A673 (cell line): ENCODE measurements at regions not wholly inside any gene's neighbourhood (a gene's known extent, or its start where the extent isn't known, plus 50 kb on each side); places are given as distances from the start of the nearest gene placed in this dataset.

ENCODE experiments used
- BruUV-seq: library from RNA; stranded (reverse); fragments of 400-500 nt; replicated peaks from 2 replicates; lab custom pipeline; 2021; lab: Mats Ljungman, UMichigan
- CTCF ChIA-PET: fragments of 300-600 bp; sonication (Branson Sonifier 250); formaldehyde crosslinking; loops from one replicate; lab custom pipeline; 2022; ENCODE audit warnings: antibody characterized with exemption; lab: Charles Lee
- POLR2A ChIA-PET: fragments of 300-600 bp; sonication (Branson Sonifier 250); formaldehyde crosslinking; loops from one replicate; lab custom pipeline; 2022; ENCODE audit warnings: antibody characterized with exemption; ENCODE audit not compliant: low non-redundant PET; lab: Charles Lee
- DNase-seq: peaks from one replicate; pipeline ENCODE4 v3.0.0-alpha.2; 2015; ENCODE audit warnings: low spot score
- H3K27ac ChIP-seq: fragments of 200-600 bp; sonication (generic); 2 replicates; pipeline ENCODE4 v1.5.1; 2016; ENCODE audit warnings: mixed run types, low read depth, mild to moderate bottlenecking, mixed read lengths, antibody characterized with exemption, low read length; ENCODE audit not compliant: poor library complexity, severe bottlenecking
- H3K27me3 ChIP-seq: fragments of 200-600 bp; sonication (generic); replicated peaks from 2 replicates; pipeline ENCODE4 v1.6.1; 2017; ENCODE audit warnings: mixed run types, low read depth, mild to moderate bottlenecking, mixed read lengths, antibody characterized with exemption, low read length; ENCODE audit not compliant: insufficient read depth, poor library complexity
- H3K36me3 ChIP-seq: fragments of 200-600 bp; sonication (generic); 2 replicates; pipeline ENCODE4 v1.6.1; 2016; ENCODE audit warnings: mixed run types, mild to moderate bottlenecking, mixed read lengths, antibody characterized with exemption, low read length; ENCODE audit not compliant: insufficient read depth, poor library complexity, severe bottlenecking
- H3K4me1 ChIP-seq: fragments of 200-600 bp; sonication (generic); 2 replicates; pipeline ENCODE4 v1.6.1; 2017; ENCODE audit warnings: mixed run types, mild to moderate bottlenecking, mixed read lengths, antibody characterized with exemption, low read length; ENCODE audit not compliant: insufficient read depth, poor library complexity, severe bottlenecking
- H3K4me3 ChIP-seq: fragments of 200-600 bp; sonication (generic); 2 replicates; pipeline ENCODE4 v1.5.1; 2016; ENCODE audit warnings: low read depth, mixed run types, mild to moderate bottlenecking, mixed read lengths, low read length; ENCODE audit not compliant: poor library complexity, severe bottlenecking
- H3K9me3 ChIP-seq: fragments of 200-600 bp; sonication (generic); 2 replicates; pipeline ENCODE4 v1.6.1; 2016; ENCODE audit warnings: mixed run types, low read depth, mild to moderate bottlenecking, mixed read lengths, antibody characterized with exemption, low read length; ENCODE audit not compliant: poor library complexity, severe bottlenecking
- CTCF ChIP-seq: fragments of 300-800, 200-600 bp; sonication (generic); conservative IDR thresholded peaks from 2 replicates; pipeline ENCODE4 v1.5.1; 2017; ENCODE audit warnings: low read depth, mild to moderate bottlenecking, antibody characterized with exemption, low read length, moderate library complexity, mixed read lengths
- EZH2 ChIP-seq: fragments of 200-600 bp; sonication (generic); IDR thresholded peaks from 2 replicates; pipeline ENCODE4 v1.6.1; 2017; ENCODE audit warnings: borderline replicate concordance, low read depth, mild to moderate bottlenecking, mixed read lengths, antibody characterized with exemption, low read length; ENCODE audit not compliant: poor library complexity, severe bottlenecking
- intact Hi-C: fragments of 100-400 bp; cut with micrococcal nuclease; formaldehyde crosslinking; loops from one replicate; pipeline ENCODE4 v1.10.0; 2022; ENCODE audit not compliant: unreplicated experiment

GRCh38 chr2:149782572-149782971 is 195.0 kb upstream of the MMADHC start:
- TF ChIP-seq EZH2 (no peak), CTCF (no peak)
- CTCF ChIA-PET = no interaction called here
- Histone ChIP-seq H3K36me3 (no peaks in the 10 kb centered on the region), H3K9me3 (no peaks in the 10 kb centered on the region), H3K4me1 (no peaks in the 10 kb centered on the region), H3K27me3 (no peaks in the 10 kb centered on the region), H3K27ac (no peak overlapping the region), H3K4me3 (no peak overlapping the region)
- no TSS peak for BruUV-seq
- intact Hi-C loops = no loop called here
- POLR2A ChIA-PET = no interaction called here
- no peak for DNase-seq

- no peaks in the 10 kb centered on the region for H3K36me3 ChIP-seq
- no peak for TF ChIP-seq CTCF
- TF ChIP-seq EZH2 = no peak
- ChIA-PET POLR2A (no interaction called here), CTCF (no interaction called here)
- no peaks in the 10 kb centered on the region for H3K4me1 ChIP-seq
- intact Hi-C loops = no loop called here
- no peaks in the 10 kb centered on the region for H3K27me3 ChIP-seq
- H3K9me3 ChIP-seq = no peaks in the 10 kb centered on the region
- BruUV-seq = no TSS peak
- no peak overlapping the region for H3K4me3 ChIP-seq
- DNase-seq = no peak
- no peak overlapping the region for H3K27ac ChIP-seq
Measured at GRCh38 chr2:149781263-149781808, 193.8 kb upstream of the MMADHC start.

GRCh38 chr2:149773006-149773405 is 185.4 kb upstream of the MMADHC start:
- ChIA-PET CTCF (no interaction called here), POLR2A (no interaction called here)
- intact Hi-C loops = no loop called here
- no peak overlapping the region for H3K27ac ChIP-seq
- BruUV-seq = no TSS peak
- H3K36me3 ChIP-seq = no peaks in the 10 kb centered on the region
- no peak for DNase-seq
- H3K27me3 ChIP-seq = no peaks in the 10 kb centered on the region
- H3K4me3 ChIP-seq = no peak overlapping the region
- H3K4me1 ChIP-seq = peaks cover 9% of the 10 kb centered on the region
- H3K9me3 ChIP-seq = no peaks in the 10 kb centered on the region
- no peak for TF ChIP-seq EZH2
- TF ChIP-seq CTCF = no peak
